ENCODE measurements at regions not wholly inside any gene's neighbourhood (a gene's known extent, or its start where the extent isn't known, plus 50 kb on each side); places are given as distances from the start of the nearest gene placed in this dataset.

- no peak for TF ChIP-seq ZNF549 (tag by site-specific recombination; IDR thresholded peaks at IDR 0.05)
- TF ChIP-seq ZNF302 (tag by site-specific recombination; IDR thresholded peaks at IDR 0.05; ENCODE audit: low read depth) = no peak
- TF ChIP-seq, protein P1, sequence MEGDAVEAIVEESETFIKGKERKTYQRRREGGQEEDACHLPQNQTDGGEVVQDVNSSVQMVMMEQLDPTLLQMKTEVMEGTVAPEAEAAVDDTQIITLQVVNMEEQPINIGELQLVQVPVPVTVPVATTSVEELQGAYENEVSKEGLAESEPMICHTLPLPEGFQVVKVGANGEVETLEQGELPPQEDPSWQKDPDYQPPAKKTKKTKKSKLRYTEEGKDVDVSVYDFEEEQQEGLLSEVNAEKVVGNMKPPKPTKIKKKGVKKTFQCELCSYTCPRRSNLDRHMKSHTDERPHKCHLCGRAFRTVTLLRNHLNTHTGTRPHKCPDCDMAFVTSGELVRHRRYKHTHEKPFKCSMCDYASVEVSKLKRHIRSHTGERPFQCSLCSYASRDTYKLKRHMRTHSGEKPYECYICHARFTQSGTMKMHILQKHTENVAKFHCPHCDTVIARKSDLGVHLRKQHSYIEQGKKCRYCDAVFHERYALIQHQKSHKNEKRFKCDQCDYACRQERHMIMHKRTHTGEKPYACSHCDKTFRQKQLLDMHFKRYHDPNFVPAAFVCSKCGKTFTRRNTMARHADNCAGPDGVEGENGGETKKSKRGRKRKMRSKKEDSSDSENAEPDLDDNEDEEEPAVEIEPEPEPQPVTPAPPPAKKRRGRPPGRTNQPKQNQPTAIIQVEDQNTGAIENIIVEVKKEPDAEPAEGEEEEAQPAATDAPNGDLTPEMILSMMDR (tag by site-specific recombination; IDR thresholded peaks at IDR 0.05) = no peak
- TF ChIP-seq ZNF670 (tag by site-specific recombination; IDR thresholded peaks at IDR 0.05; ENCODE audit: low read depth) = no peak
- TF ChIP-seq KLF8 (tag by site-specific recombination; IDR thresholded peaks at IDR 0.05) = no peak
- TF ChIP-seq TCF7L2 (IDR thresholded peaks at IDR 0.05; ENCODE audit: borderline replicate concordance, low read depth, low read length) = no peak
- TF ChIP-seq ZBTB26 (tag by site-specific recombination; optimal IDR thresholded peaks at IDR 0.05) = no peak
- TF ChIP-seq, protein P2, sequence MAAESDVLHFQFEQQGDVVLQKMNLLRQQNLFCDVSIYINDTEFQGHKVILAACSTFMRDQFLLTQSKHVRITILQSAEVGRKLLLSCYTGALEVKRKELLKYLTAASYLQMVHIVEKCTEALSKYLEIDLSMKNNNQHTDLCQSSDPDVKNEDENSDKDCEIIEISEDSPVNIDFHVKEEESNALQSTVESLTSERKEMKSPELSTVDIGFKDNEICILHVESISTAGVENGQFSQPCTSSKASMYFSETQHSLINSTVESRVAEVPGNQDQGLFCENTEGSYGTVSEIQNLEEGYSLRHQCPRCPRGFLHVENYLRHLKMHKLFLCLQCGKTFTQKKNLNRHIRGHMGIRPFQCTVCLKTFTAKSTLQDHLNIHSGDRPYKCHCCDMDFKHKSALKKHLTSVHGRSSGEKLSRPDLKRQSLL (tag by site-specific recombination; IDR thresholded peaks at IDR 0.05) = no peak
- TF ChIP-seq, protein P3, sequence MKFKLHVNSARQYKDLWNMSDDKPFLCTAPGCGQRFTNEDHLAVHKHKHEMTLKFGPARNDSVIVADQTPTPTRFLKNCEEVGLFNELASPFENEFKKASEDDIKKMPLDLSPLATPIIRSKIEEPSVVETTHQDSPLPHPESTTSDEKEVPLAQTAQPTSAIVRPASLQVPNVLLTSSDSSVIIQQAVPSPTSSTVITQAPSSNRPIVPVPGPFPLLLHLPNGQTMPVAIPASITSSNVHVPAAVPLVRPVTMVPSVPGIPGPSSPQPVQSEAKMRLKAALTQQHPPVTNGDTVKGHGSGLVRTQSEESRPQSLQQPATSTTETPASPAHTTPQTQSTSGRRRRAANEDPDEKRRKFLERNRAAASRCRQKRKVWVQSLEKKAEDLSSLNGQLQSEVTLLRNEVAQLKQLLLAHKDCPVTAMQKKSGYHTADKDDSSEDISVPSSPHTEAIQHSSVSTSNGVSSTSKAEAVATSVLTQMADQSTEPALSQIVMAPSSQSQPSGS (tag by site-specific recombination; IDR thresholded peaks at IDR 0.05; ENCODE audit: low read depth) = no peak
- no peak for TF ChIP-seq ZNF707 (tag by site-specific recombination; IDR thresholded peaks at IDR 0.05)
- TF ChIP-seq, protein P4, sequence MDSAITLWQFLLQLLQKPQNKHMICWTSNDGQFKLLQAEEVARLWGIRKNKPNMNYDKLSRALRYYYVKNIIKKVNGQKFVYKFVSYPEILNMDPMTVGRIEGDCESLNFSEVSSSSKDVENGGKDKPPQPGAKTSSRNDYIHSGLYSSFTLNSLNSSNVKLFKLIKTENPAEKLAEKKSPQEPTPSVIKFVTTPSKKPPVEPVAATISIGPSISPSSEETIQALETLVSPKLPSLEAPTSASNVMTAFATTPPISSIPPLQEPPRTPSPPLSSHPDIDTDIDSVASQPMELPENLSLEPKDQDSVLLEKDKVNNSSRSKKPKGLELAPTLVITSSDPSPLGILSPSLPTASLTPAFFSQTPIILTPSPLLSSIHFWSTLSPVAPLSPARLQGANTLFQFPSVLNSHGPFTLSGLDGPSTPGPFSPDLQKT (IDR thresholded peaks at IDR 0.05; ENCODE audit: borderline replicate concordance, low read depth, low read length) = no peak
These were observed 66.8 kb upstream of the MED4 start for GRCh38 chr13:48161530-48162179.

Measured in HEK293 (cell line).